Breast epithelium (tissue), 4 donors: ENCODE measurements at regions not wholly inside any gene's neighbourhood (a gene's known extent, or its start where the extent isn't known, plus 50 kb on each side); places are given as distances from the start of the nearest gene placed in this dataset.

ENCODE experiments used
- DNase-seq, 2 donors: peaks; one replicate each; pipeline ENCODE4 v3.0.0-alpha.2; 2019; ENCODE audit warnings: low spot score in 2 of 2
- H3K27ac ChIP-seq, 2 donors: fragments of 200-600 bp; sonication (generic) in 1 of 2; one replicate each; pipeline ENCODE4 v1.5.1; 2016 to 2019; ENCODE audit warnings: mild to moderate bottlenecking in 1 of 2
- H3K27me3 ChIP-seq, 2 donors: fragments of 200-600 bp; sonication (generic) in 1 of 2; one replicate each; pipeline versions ENCODE4 v1.5.1 to v1.6.0; 2017 to 2019; ENCODE audit warnings: control low read depth in 1 of 2, mild to moderate bottlenecking in 1 of 2
- H3K36me3 ChIP-seq: fragments of 200-600 bp; one replicate; pipeline ENCODE4 v1.5.1; 2019
- H3K4me1 ChIP-seq, 2 donors: fragments of 200-600 bp; sonication (generic); one replicate each; pipeline ENCODE4 v1.5.1; 2016 to 2019; ENCODE audit warnings: control low read depth in 1 of 2
- H3K4me3 ChIP-seq, 3 donors: fragments of 200-600 bp; sonication (generic); 1 replicate in 2 of 3; 2 replicates in 1 of 3; pipeline ENCODE4 v1.5.1; 2016 to 2019; ENCODE audit warnings: mild to moderate bottlenecking in 3 of 3, moderate library complexity in 2 of 3
- H3K9me3 ChIP-seq, 2 donors: fragments of 200-600 bp; sonication (generic) in 1 of 2; one replicate each; pipeline ENCODE4 v1.5.1; 2016 to 2019; ENCODE audit warnings: control low read depth in 1 of 2
- CTCF ChIP-seq, 3 donors: fragments of 450-650 bp; IDR thresholded peaks; one replicate each; pipeline ENCODE4 v1.5.1; 2016 to 2017; ENCODE audit warnings: antibody characterized with exemption in 3 of 3, mild to moderate bottlenecking in 3 of 3, moderate library complexity in 3 of 3
- POLR2A ChIP-seq: fragments of 450-650 bp; IDR thresholded peaks from one replicate; pipeline ENCODE4 v1.6.1; 2016; ENCODE audit warnings: antibody characterized with exemption, mild to moderate bottlenecking, moderate library complexity
- POLR2AphosphoS5 ChIP-seq, 3 donors: sonication (generic); formaldehyde crosslinking; IDR thresholded peaks; one replicate each; pipeline ENCODE4 v1.6.1; 2017; ENCODE audit warnings: antibody characterized with exemption in 3 of 3
- intact Hi-C: fragments of 100-400 bp; cut with DNase I; formaldehyde crosslinking; loops from one replicate; pipeline ENCODE4 v1.15.1; 2023; ENCODE audit warnings: low total_unique reads

GRCh38 chr12:42834062-42834461, 244.5 kb upstream of the PRICKLE1 start:
- Histone ChIP-seq H3K4me1 (no peaks in the 10 kb centered on the region), H3K27ac (no peak overlapping the region), H3K36me3 (no peaks in the 10 kb centered on the region), H3K4me3 (no peak overlapping the region), H3K9me3 (no peaks in the 10 kb centered on the region), H3K27me3 (no peaks in the 10 kb centered on the region)
- no peak for DNase-seq
- intact Hi-C loops: no loop called here
- TF ChIP-seq POLR2A (no peak), CTCF (IDR thresholded peaks at IDR 0.05) (no peak), POLR2AphosphoS5 (IDR thresholded peaks at IDR 0.05) (no peak)

- H3K9me3 ChIP-seq: no peaks in the 10 kb centered on the region
Measured at GRCh38 chr12:42828836-42829235, 239.3 kb upstream of the PRICKLE1 start.

GRCh38 chr12:42824327-42824726, 234.8 kb upstream of the PRICKLE1 start:
- no peaks in the 10 kb centered on the region for H3K4me1 ChIP-seq
- no peaks in the 10 kb centered on the region for H3K27me3 ChIP-seq
- intact Hi-C loops: no loop called here
- H3K27ac ChIP-seq: no peak overlapping the region
- DNase-seq: no peak
- no peaks in the 10 kb centered on the region for H3K36me3 ChIP-seq
- TF ChIP-seq POLR2A (no peak), CTCF (IDR thresholded peaks at IDR 0.05) (no peak), POLR2AphosphoS5 (IDR thresholded peaks at IDR 0.05) (no peak)
- no peak overlapping the region for H3K4me3 ChIP-seq
- H3K9me3 ChIP-seq: no peaks in the 10 kb centered on the region

More at GRCh38 chr12:42828836-42829235, 239.3 kb upstream of the PRICKLE1 start:
- DNase-seq: no peak
- Histone ChIP-seq H3K27me3 (no peaks in the 10 kb centered on the region), H3K4me3 (no peak overlapping the region), H3K27ac (no peak overlapping the region), H3K4me1 (no peaks in the 10 kb centered on the region), H3K36me3 (no peaks in the 10 kb centered on the region)
- intact Hi-C loops: loop anchor here (2.0 kb wide), 1 partner anchor 152 kb away; no protein-coding TSS in a partner anchor
- TF ChIP-seq CTCF (IDR thresholded peaks at IDR 0.05): no peak
- no peak for TF ChIP-seq POLR2A
- no peak for TF ChIP-seq POLR2AphosphoS5 (IDR thresholded peaks at IDR 0.05)

- DNase-seq: no peak
- intact Hi-C loops: no loop called here
- H3K27ac ChIP-seq: no peak overlapping the region
Measured at GRCh38 chr12:42823679-42824078, 234.1 kb upstream of the PRICKLE1 start.

GRCh38 chr12:42819846-42820245, 230.3 kb upstream of the PRICKLE1 start:
- DNase-seq: no peak
- no peaks in the 10 kb centered on the region for H3K27me3 ChIP-seq
- H3K9me3 ChIP-seq: no peaks in the 10 kb centered on the region
- TF ChIP-seq POLR2AphosphoS5 (IDR thresholded peaks at IDR 0.05) (no peak), POLR2A (no peak), CTCF (IDR thresholded peaks at IDR 0.05) (no peak)
- no peak overlapping the region for H3K27ac ChIP-seq
- H3K4me3 ChIP-seq: no peak overlapping the region
- intact Hi-C loops: no loop called here
- no peaks in the 10 kb centered on the region for H3K36me3 ChIP-seq
- H3K4me1 ChIP-seq: no peaks in the 10 kb centered on the region

More at GRCh38 chr12:42823679-42824078, 234.1 kb upstream of the PRICKLE1 start:
- Histone ChIP-seq H3K9me3 (no peaks in the 10 kb centered on the region), H3K36me3 (no peaks in the 10 kb centered on the region), H3K4me3 (no peak overlapping the region), H3K4me1 (no peaks in the 10 kb centered on the region), H3K27me3 (no peaks in the 10 kb centered on the region)
- TF ChIP-seq POLR2A (no peak), POLR2AphosphoS5 (IDR thresholded peaks at IDR 0.05) (no peak), CTCF (IDR thresholded peaks at IDR 0.05) (no peak)
